K562 (cell line): ENCODE measurements at regions not wholly inside any gene's neighbourhood (a gene's known extent, or its start where the extent isn't known, plus 50 kb on each side); places are given as distances from the start of the nearest gene placed in this dataset.

Experiments
- ATAC-seq: fragments of 200-7000 bp; cut with Tn5 transposase; 3 replicates; pipeline ENCODE4 v1.9.1; 2020; ENCODE audit warnings: moderate library complexity
- BruUV-seq: library from RNA; stranded (reverse); fragments of 400-500 nt; replicated peaks from 2 replicates; lab custom pipeline; 2021; lab: Mats Ljungman, UMichigan
- CTCF ChIA-PET: fragments of 300-600 bp; formaldehyde crosslinking; extraction: SDS; loops from one replicate; lab custom pipeline; 2021; ENCODE audit warnings: low intra/inter-chr PET ratio; lab: Yijun Ruan, JAX
- POLR2A ChIA-PET: fragments of 300-600, 350-650 bp; sonication (Branson Sonifier 250); formaldehyde crosslinking; extraction: SDS; loops from one replicate; lab custom pipeline; 2021; ENCODE audit warnings: antibody characterized with exemption, inconsistent platforms; lab: Yijun Ruan, JAX
- DNase-seq, 4 experiments: peaks; one replicate each; pipeline versions ENCODE4 v3.0.0 to v3.0.0-alpha.2; 2011 to 2018; ENCODE audit warnings: low spot score in 3 of 4, mixed read lengths in 3 of 4; ENCODE audit errors: extremely low read depth in 1 of 4
- FAIRE-seq: peaks from 2 replicates; lab custom pipeline; 2011; peaks lifted over from hg19 to GRCh38; lab: Jason Lieb, UNC
- H2AFZ ChIP-seq: 2 replicates; pipeline ENCODE4 v1.6.0; 2011; ENCODE audit warnings: low read depth, low read length, control low read depth, inconsistent platforms
- H3K27ac ChIP-seq: fragments of 200-600 bp; 3 replicates; pipeline ENCODE4 v1.8.0; 2011; ENCODE audit warnings: low read depth, mild to moderate bottlenecking, control low read depth, inconsistent platforms, low read length, moderate library complexity, mixed read lengths; ENCODE audit errors: extremely low read depth
- H3K27me3 ChIP-seq, 2 experiments: fragments of 300-600 bp in 1 of 2; 2 replicates in 1 of 2; 3 replicates in 1 of 2; pipeline versions ENCODE4 v1.6.0 to v1.8.0; 2011; ENCODE audit warnings: inconsistent platforms in 2 of 2, low read length in 2 of 2, mild to moderate bottlenecking in 1 of 2, mixed read lengths in 1 of 2, moderate library complexity in 1 of 2; ENCODE audit not compliant: control insufficient read depth in 2 of 2, insufficient read depth in 2 of 2
- H3K36me3 ChIP-seq: fragments of 300-600 bp; 3 replicates; pipeline ENCODE4 v1.8.0; 2011; ENCODE audit warnings: mild to moderate bottlenecking, low read length, inconsistent platforms; ENCODE audit not compliant: control insufficient read depth, insufficient read depth
- H3K4me1 ChIP-seq, 2 experiments: fragments of 200-600 bp in 1 of 2; replicated peaks in 1 of 2; 2 replicates in 1 of 2; 3 replicates in 1 of 2; pipeline versions ENCODE4 v1.5.1 to v1.8.0; 2011; ENCODE audit warnings: inconsistent platforms in 2 of 2, low read length in 2 of 2, mild to moderate bottlenecking in 1 of 2, mixed read lengths in 1 of 2, moderate library complexity in 1 of 2; ENCODE audit not compliant: control insufficient read depth in 2 of 2, insufficient read depth in 2 of 2
- H3K4me2 ChIP-seq: 2 replicates; pipeline ENCODE4 v1.6.1; 2011; ENCODE audit warnings: low read length, control low read depth, inconsistent platforms, mixed read lengths; ENCODE audit not compliant: insufficient read depth
- H3K4me3 ChIP-seq: fragments of 200-600 bp; sonication (generic), shearing (Covaris generic); 2 replicates; pipeline ENCODE4 v1.5.1; 2016; ENCODE audit warnings: control low read depth, inconsistent platforms
- H3K79me2 ChIP-seq: fragments of 200-600 bp; 3 replicates; pipeline ENCODE4 v1.8.0; 2011; ENCODE audit warnings: low read length, inconsistent platforms; ENCODE audit not compliant: control insufficient read depth, insufficient read depth
- H3K9ac ChIP-seq, 2 experiments: 2 replicates each; pipeline versions ENCODE4 v1.6.0 to v1.6.1; 2011; ENCODE audit warnings: low read depth in 2 of 2, low read length in 2 of 2, control low read depth in 1 of 2, inconsistent platforms in 1 of 2, mild to moderate bottlenecking in 1 of 2, mixed read lengths in 1 of 2; ENCODE audit not compliant: insufficient read depth in 1 of 2
- H3K9me1 ChIP-seq: one replicate; pipeline ENCODE4 v1.6.0; 2011; ENCODE audit warnings: inconsistent platforms, mild to moderate bottlenecking, low read length, moderate library complexity; ENCODE audit not compliant: control insufficient read depth, insufficient read depth
- H3K9me3 ChIP-seq: replicated peaks from 2 replicates; pipeline ENCODE4 v1.5.1; 2011; ENCODE audit warnings: low read depth, low read length, inconsistent platforms; ENCODE audit not compliant: control insufficient read depth, insufficient read depth
- H4K20me1 ChIP-seq: replicated peaks from 2 replicates; pipeline ENCODE4 v1.6.1; 2011; ENCODE audit warnings: low read length, inconsistent platforms, mixed read lengths; ENCODE audit not compliant: control insufficient read depth, insufficient read depth
- BACH1 ChIP-seq: fragments of 200-800 bp; sonication (Bioruptor generic); IDR thresholded peaks from 2 replicates; pipeline ENCODE4 v1.6.1; 2016; ENCODE audit warnings: missing genetic modification characterization, missing compliant biosample characterization
- HNRNPUL1 ChIP-seq: fragments of 200-400 bp; formaldehyde crosslinking; IDR thresholded peaks from 2 replicates; pipeline ENCODE4 v1.6.1; 2017; ENCODE audit warnings: low read length
- NCOA1 ChIP-seq: fragments of 450-650 bp; IDR thresholded peaks from 2 replicates; pipeline ENCODE4 v1.6.1; 2016; ENCODE audit warnings: low read depth
- NFIC ChIP-seq: fragments of 450-650 bp; IDR thresholded peaks from 2 replicates; pipeline ENCODE4 v1.6.1; 2017; ENCODE audit warnings: mild to moderate bottlenecking, inconsistent platforms
- NFIX ChIP-seq: fragments of 250-450 bp; sonication (Bioruptor Pico); IDR thresholded peaks from 2 replicates; pipeline ENCODE4 v1.4.0; 2020; ENCODE audit warnings: low read depth, mild to moderate bottlenecking, moderate library complexity
- NRF1 ChIP-seq, 2 experiments: fragments of 450-650 bp; IDR thresholded peaks in 1 of 2; conservative IDR thresholded peaks in 1 of 2; 2 replicates each; pipeline ENCODE4 v1.6.1; 2014; ENCODE audit warnings: mild to moderate bottlenecking in 2 of 2
- STAT6 ChIP-seq: sonication (generic); formaldehyde crosslinking; IDR thresholded peaks from 2 replicates; pipeline ENCODE4 v1.8.1; 2023; ENCODE audit warnings: mild to moderate bottlenecking, missing genetic modification reagents
- ZNF253 ChIP-seq: fragments of 250-450 bp; sonication (Bioruptor Pico); conservative IDR thresholded peaks from 2 replicates; pipeline ENCODE4 v1.6.1; 2021; ENCODE audit warnings: mild to moderate bottlenecking
- WGBS: fragments of 100-300 bp; shearing (Covaris generic); methylation state at CpG from one replicate; pipeline ENCODE4 v1.1.6; 2016; ENCODE audit warnings: low coverage, mixed read lengths; ENCODE audit not compliant: insufficient coverage; ENCODE audit errors: missing lambda C conversion rate; 5-methylcytosine and 5-hydroxymethylcytosine counted together
- in situ Hi-C: fragments of 300-500 bp; cut with MboI; formaldehyde crosslinking; loops from 4 replicates; pipeline ENCODE4 v1.15.0; 2018; ENCODE audit warnings: inconsistent platforms, mixed read lengths
- intact Hi-C: fragments of 100-400 bp; cut with micrococcal nuclease; formaldehyde crosslinking; loops from 2 replicates; pipeline ENCODE4 v1.14.2; 2022

GRCh38 chr4:13778367-13778766 lies 150.8 kb upstream of the BOD1L1 start:
- Histone ChIP-seq H3K9me3 (no peaks in the 10 kb centered on the region), H3K27me3 (no peaks in the 10 kb centered on the region), H3K4me3 (no peak overlapping the region), H3K4me2 (no peak overlapping the region), H3K9me1 (no peaks in the 10 kb centered on the region), H2AFZ (no peak overlapping the region), H4K20me1 (no peaks in the 10 kb centered on the region), H3K36me3 (no peaks in the 10 kb centered on the region), H3K4me1 (no peaks in the 10 kb centered on the region), H3K9ac (no peak overlapping the region), H3K27ac (no peak overlapping the region), H3K79me2 (no peaks in the 10 kb centered on the region)
- CTCF ChIA-PET = no interaction called here
- no peak for ATAC-seq
- no peak for FAIRE-seq
- in situ Hi-C loops (no loop called here), intact Hi-C loops (no loop called here)
- DNase-seq = no peak
- POLR2A ChIA-PET = no interaction called here
- 0% methylated on average over 1 of the region's 1 CpG for WGBS
- TF ChIP-seq NCOA1 = no peak
- no peak for TF ChIP-seq BACH1 (tag)
- TF ChIP-seq NFIX (CRISPR knock-in tag) = peak; percentile 63
- no peak for TF ChIP-seq ZNF253
- TF ChIP-seq STAT6 (CRISPR knock-in tag) = no peak
- no peak for TF ChIP-seq NRF1 (conservative IDR thresholded peaks at IDR 0.05 in 1 of 2, IDR thresholded peaks at IDR 0.05 in 1 of 2)
- peak; percentile 83 for TF ChIP-seq NFIC
- TF ChIP-seq HNRNPUL1 = no peak
- no TSS peak for BruUV-seq
